HG02588 (cell line): ENCODE measurements at regions not wholly inside any gene's neighbourhood (a gene's known extent, or its start where the extent isn't known, plus 50 kb on each side); places are given as distances from the start of the nearest gene placed in this dataset.
"Not testable (repeated sequence)": the region's sequence is repeated elsewhere in the genome, so short reads cannot be mapped to it uniquely, and the experiment has no call there.

ENCODE experiments used
- ATAC-seq: cut with Tn5 transposase; IDR thresholded peaks from one replicate; pipeline ENCODE4 v1.9.1; 2021; ENCODE audit warnings: mild to moderate bottlenecking, moderate library complexity; ENCODE audit not compliant: unreplicated experiment

- not testable (repeated sequence) for ATAC-seq
These were observed 542.9 kb upstream of the CHD1 start for GRCh38 chr5:99471726-99472125.

- not testable (repeated sequence) for ATAC-seq
These were observed 542.4 kb upstream of the CHD1 start for GRCh38 chr5:99471178-99471577.

GRCh38 chr5:99470636-99471035 lies 541.8 kb upstream of the CHD1 start:
- not testable (repeated sequence) for ATAC-seq

GRCh38 chr5:99460701-99461100 lies 531.9 kb upstream of the CHD1 start:
- no peak for ATAC-seq

DNA sequence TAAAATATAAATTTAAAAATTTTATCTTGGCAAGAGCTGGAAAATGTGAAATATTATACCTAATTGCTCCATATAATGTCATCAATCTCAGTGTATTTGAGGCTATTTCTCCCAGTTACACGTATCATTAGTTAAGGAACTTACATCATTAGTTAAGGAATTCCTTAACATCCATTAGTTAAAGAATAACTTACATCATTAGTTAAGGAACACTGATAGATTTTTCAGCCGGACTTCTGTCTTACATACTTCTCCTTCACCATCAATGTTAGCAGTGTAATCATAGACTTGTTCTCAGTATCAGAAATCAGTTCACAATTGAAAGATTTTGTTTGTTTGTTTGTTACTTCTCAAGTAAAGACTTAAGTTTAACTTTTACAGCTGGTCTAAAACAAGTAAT lies 524.4 kb upstream of the CHD1 start:
- ATAC-seq = no peak

- no peak for ATAC-seq
These were observed 521.0 kb upstream of the CHD1 start for GRCh38 chr5:99449786-99450185.

DNA sequence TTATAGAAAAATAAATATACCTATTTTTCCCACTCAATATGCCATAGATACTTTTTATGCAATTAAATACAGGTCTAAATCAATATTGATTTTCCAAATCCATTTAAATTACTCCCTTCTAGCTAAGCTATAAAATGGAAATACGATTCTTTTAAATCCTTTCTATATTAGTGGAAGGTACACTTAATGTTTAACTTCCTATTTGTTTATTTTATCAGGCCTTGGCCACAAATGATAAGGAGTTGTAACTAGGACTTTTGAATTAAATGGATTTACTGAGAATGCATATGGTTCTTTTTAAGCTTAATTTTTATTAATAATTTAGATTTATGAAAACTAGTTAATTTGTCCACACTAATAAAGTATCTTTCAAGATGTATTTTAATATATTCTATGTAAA lies 517.0 kb upstream of the CHD1 start:
- no peak for ATAC-seq

DNA sequence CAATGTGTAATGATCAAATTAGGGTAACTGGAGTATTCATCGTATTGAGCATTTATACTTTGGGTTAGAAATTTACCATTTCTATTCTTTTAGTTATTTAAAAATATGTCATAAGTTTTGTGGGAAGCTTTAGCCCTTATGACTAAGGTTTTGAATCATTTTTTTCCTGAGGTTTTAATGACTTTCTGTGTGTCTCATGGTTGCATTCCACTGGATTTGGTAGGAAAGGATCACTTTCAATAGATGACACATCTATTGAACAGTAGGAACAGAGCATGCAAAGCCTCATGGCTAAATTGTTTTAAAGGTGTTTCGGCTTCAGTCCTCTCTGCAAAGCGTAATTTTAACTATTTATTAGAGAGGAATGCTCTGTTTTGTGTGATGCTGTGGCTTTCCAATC lies 512.4 kb upstream of the CHD1 start:
- no peak for ATAC-seq

- ATAC-seq = no peak
These were observed 509.8 kb upstream of the CHD1 start for GRCh38 chr5:99438619-99439018.

DNA sequence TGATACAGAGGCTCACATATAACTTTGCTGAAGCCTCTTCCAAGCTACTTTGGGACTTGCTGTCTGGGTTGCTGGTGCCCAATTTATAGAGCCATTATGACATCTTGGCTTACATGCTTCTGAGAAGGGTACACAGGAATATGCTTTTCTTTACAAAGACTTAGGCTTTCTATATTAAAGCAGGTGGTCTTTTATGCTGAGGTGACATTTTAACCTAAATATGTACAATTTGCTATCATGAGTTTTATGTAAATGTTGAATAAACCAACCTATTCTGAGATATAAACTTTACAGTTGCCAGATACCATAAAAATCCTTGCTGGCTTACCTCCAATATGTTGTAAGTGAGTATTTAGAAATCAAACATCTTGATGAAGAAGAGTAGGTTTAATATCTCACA lies 509.2 kb upstream of the CHD1 start:
- no peak for ATAC-seq

- ATAC-seq = not testable (repeated sequence)
These were observed 494.6 kb upstream of the CHD1 start for GRCh38 chr5:99423396-99423795.

DNA sequence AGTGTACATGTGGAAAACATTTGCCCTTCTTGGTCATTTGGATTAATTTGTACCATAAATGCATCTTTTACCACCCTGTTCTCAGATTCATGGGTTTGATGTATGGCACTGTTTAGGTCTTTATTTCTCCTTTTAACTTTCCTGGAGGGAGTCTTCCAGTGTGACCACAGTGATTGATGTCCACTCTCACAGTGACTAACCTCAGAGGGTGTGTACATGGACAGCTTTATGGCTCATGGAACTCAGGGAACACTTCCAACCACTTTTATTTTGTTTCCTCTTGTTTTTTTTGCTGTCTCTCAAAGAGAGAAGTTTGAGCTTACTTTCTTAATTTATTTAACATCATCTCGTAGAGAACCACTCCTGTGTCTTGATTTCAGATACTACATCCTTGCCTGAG lies 489.8 kb upstream of the CHD1 start:
- ATAC-seq = not testable (repeated sequence)

DNA sequence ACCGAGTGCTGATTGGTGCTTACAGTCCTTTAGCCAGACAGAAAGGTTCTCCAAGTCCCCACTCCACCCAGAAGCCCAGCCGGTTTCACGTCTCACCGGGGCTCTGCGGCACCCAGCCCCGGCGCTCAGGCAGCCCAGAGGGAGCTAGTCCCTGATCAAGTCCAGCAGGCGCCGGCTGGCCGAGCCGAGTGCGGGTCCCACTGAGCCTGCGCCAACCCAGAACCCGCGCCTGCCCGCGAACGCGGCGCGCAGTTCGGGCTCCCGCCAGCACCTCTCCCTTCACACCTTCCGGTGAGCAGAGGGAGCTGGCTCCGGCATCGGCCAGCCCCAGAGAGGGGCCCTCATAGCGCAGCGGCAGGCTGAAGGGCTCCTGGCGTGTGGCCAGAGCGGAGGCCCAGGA lies 481.6 kb upstream of the CHD1 start:
- ATAC-seq = not testable (repeated sequence)

DNA sequence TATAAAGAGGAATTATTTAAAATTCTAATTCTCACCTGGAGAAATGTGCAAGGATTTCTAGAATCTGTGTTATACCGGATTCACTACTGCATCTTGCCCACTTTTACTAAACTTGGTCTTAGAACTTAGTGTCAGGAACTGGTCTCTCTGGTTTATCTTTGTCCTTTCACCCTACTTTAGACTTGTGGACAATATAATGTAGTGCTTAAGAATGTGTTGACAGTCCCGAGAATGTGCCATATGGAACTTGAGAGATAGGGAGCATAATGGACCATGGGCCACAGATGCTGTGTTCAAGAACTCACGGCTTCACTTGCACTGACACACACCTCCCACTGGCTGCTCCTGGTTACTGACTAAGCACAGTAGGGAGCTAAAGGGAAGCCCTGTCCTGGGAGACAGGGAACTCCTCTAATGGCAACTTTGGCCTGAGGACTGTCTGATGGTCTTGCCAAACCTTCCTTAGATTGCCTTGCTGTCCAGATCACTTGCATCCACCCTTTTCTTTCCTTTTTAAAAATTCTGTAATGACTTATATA lies 476.0 kb upstream of the CHD1 start:
- not testable (repeated sequence) for ATAC-seq

GRCh38 chr5:99400571-99400970 lies 471.8 kb upstream of the CHD1 start:
- ATAC-seq = not testable (repeated sequence)

- ATAC-seq = no peak
These were observed 470.2 kb upstream of the CHD1 start for GRCh38 chr5:99398976-99399375.

- ATAC-seq = no peak
These were observed 457.7 kb upstream of the CHD1 start for GRCh38 chr5:99386406-99387077.

DNA sequence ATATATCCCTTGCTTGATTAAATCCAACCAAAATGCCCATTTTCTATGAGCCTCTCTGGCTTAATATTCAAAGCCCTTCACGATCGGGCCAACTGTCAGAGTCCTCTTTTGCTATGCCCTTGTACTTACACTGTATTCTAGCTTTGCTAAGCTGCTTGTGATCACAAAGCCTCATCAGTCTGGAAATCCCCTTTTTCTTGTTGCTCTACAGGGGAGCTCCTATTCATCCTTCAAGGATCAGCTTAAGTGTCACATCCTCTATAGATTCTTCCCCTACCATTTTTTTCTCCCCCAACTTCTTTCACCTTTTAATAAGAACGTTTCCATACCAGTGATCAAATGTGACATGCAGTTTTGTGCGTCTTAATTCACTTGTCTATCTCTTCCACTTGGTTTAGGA lies 450.4 kb upstream of the CHD1 start:
- ATAC-seq = no peak

DNA sequence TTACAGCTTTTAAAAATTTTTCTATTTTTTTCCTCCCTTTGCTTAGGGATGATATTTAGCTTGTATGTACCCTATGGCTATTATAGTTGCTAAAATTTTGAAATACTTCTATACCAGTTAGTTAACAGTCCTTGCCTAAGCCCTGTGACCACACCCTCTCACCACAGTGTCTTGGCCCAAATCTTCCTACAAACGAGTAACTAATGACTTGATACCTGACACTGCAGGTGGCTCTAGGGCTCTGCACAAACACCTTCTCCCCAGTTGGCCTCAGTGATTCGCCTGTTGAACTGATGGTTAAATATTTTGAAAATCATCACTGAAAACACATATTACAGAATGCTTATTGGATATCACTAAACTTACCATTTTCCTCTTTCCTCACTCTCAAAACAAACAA lies 449.6 kb upstream of the CHD1 start:
- ATAC-seq = no peak

GRCh38 chr5:99369797-99370593 lies 441.2 kb upstream of the CHD1 start:
- ATAC-seq = no peak

- ATAC-seq = no peak
These were observed 439.9 kb upstream of the CHD1 start for GRCh38 chr5:99368726-99369125.

DNA sequence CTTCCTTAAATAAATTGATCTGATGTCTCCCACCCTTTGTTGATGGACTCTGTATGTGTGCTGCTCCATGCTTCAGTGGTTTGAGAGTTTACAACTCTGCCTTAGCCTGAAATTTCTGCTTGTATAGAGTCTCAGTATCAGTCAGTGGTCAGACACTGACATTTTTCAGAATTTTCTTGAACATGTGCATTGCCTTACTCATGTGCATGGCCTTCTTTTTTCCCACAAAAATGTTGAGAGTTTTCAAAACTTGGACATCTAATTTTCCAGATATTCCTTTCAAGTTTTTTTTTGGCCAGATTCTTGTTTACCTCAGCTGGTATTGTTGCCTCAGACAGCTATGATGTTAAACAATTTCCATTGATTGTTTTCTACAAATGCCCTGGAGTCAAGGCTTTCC lies 427.1 kb upstream of the CHD1 start:
- ATAC-seq = no peak
